Panc1 (cell line): ENCODE measurements at regions not wholly inside any gene's neighbourhood (a gene's known extent, or its start where the extent isn't known, plus 50 kb on each side); places are given as distances from the start of the nearest gene placed in this dataset.

Experiments
- ATAC-seq: fragments of 200-7000 bp; cut with Tn5 transposase; 2 replicates; pipeline ENCODE4 v1.9.1; 2020; ENCODE audit warnings: mild to moderate bottlenecking, moderate library complexity
- BruUV-seq: library from RNA; stranded (reverse); fragments of 400-500 nt; replicated peaks from 2 replicates; lab custom pipeline; 2021; lab: Mats Ljungman, UMichigan
- CTCF ChIA-PET: fragments of 300-600 bp; sonication (Branson Sonifier 250); formaldehyde crosslinking; loops from one replicate; lab custom pipeline; 2022; ENCODE audit warnings: antibody characterized with exemption; lab: Charles Lee
- POLR2A ChIA-PET: fragments of 300-600 bp; sonication (Branson Sonifier 250); formaldehyde crosslinking; loops from one replicate; lab custom pipeline; 2022; ENCODE audit warnings: antibody characterized with exemption; lab: Charles Lee
- DNase-seq: peaks from one replicate; pipeline ENCODE4 v3.0.0-alpha.2; 2010; ENCODE audit warnings: low read depth, low spot score
- H3K27ac ChIP-seq: 2 replicates; pipeline ENCODE4 v1.5.1; 2011; ENCODE audit warnings: mild to moderate bottlenecking, low read length, inconsistent platforms
- H3K27me3 ChIP-seq: fragments of 200-500 bp; sonication (Bioruptor generic); 2 replicates; pipeline ENCODE4 v1.6.0; 2014; ENCODE audit warnings: low read length, inconsistent platforms; ENCODE audit not compliant: control insufficient read depth, insufficient read depth
- H3K36me3 ChIP-seq: fragments of 200-500 bp; sonication (Bioruptor generic); 2 replicates; pipeline ENCODE4 v1.5.1; 2014; ENCODE audit warnings: inconsistent platforms, mild to moderate bottlenecking, low read length, moderate library complexity; ENCODE audit not compliant: control insufficient read depth, insufficient read depth
- H3K4me1 ChIP-seq: 2 replicates; pipeline ENCODE4 v1.5.1; 2011; ENCODE audit warnings: inconsistent platforms, mild to moderate bottlenecking, low read length, moderate library complexity; ENCODE audit not compliant: control insufficient read depth, insufficient read depth
- H3K4me3 ChIP-seq, 2 experiments: 2 replicates each; pipeline ENCODE4 v1.5.1; 2011 to 2012; ENCODE audit warnings: low read depth in 2 of 2, low read length in 2 of 2, mild to moderate bottlenecking in 2 of 2, inconsistent platforms in 1 of 2, moderate library complexity in 1 of 2
- H3K9me3 ChIP-seq: fragments of 200-500 bp; sonication (Bioruptor generic); 2 replicates; pipeline ENCODE4 v1.5.1; 2014; ENCODE audit warnings: low read depth, mild to moderate bottlenecking, inconsistent platforms, low read length, moderate library complexity; ENCODE audit not compliant: control insufficient read depth, insufficient read depth
- CTCF ChIP-seq: fragments of 450-650 bp; IDR thresholded peaks from 2 replicates; pipeline ENCODE4 v1.5.1; 2017; ENCODE audit warnings: mild to moderate bottlenecking
- POLR2AphosphoS5 ChIP-seq: IDR thresholded peaks from 2 replicates; pipeline ENCODE4 v1.6.1; 2012; ENCODE audit warnings: mild to moderate bottlenecking, low read depth, low read length, moderate library complexity
- REST ChIP-seq, 2 experiments: IDR thresholded peaks; 2 replicates each; pipeline ENCODE4 v1.6.1; 2011 to 2012; ENCODE audit warnings: low read depth in 2 of 2, control low read depth in 1 of 2, low read length in 1 of 2, mild to moderate bottlenecking in 1 of 2, moderate library complexity in 1 of 2; ENCODE audit not compliant: insufficient read depth in 1 of 2
- SIN3A ChIP-seq: IDR thresholded peaks from 2 replicates; pipeline ENCODE4 v1.6.1; 2012; ENCODE audit warnings: low read depth, mild to moderate bottlenecking, low read length, moderate library complexity, borderline replicate concordance; ENCODE audit not compliant: insufficient read depth
- TCF7L2 ChIP-seq: IDR thresholded peaks from 2 replicates; pipeline ENCODE4 v1.6.1; 2011; ENCODE audit warnings: mild to moderate bottlenecking, low read depth, low read length, inconsistent platforms
- in situ Hi-C: cut with HindIII; loops from 2 replicates; pipeline ENCODE4 v1.10.0; 2016; ENCODE audit warnings: low sequenced_read_pairs, low pct_unique_long_range_greater_than_20kb
- intact Hi-C: fragments of 100-400 bp; cut with micrococcal nuclease; formaldehyde crosslinking; loops from one replicate; pipeline ENCODE4 v1.10.0; 2022; ENCODE audit not compliant: unreplicated experiment

- ChIA-PET CTCF (no interaction called here), POLR2A (interaction anchor here (0.6 kb wide), 3 partner anchors 9 to 996 kb away, joined by 3 to 4 read pairs (median 3); no protein-coding TSS in a partner anchor)
- Histone ChIP-seq H3K4me3 (no peak overlapping the region), H3K36me3 (no peaks in the 10 kb centered on the region), H3K27me3 (no peaks in the 10 kb centered on the region), H3K27ac (no peak overlapping the region), H3K9me3 (peaks cover 3% of the 10 kb centered on the region; the same call in 1 of the 2 replicates), H3K4me1 (no peaks in the 10 kb centered on the region)
- in situ Hi-C loops, result no loop called here
- DNase-seq (no peak), ATAC-seq (no peak)
- intact Hi-C loops, result no loop called here
- no TSS peak for BruUV-seq
- TF ChIP-seq SIN3A (no peak), REST (IDR thresholded peaks at IDR 0.05; ENCODE audit: insufficient read depth in 1 of 2, low read depth in 2 of 2, low read length in 1 of 2) (no peak), POLR2AphosphoS5 (no peak), TCF7L2 (no peak)
Observed at GRCh38 chr1:187794561-187794960, 965.8 kb downstream of the PLA2G4A start.

GRCh38 chr1:187809549-187809948, 980.8 kb downstream of the PLA2G4A start:
- Histone ChIP-seq H3K4me3 (no peak overlapping the region), H3K4me1 (no peaks in the 10 kb centered on the region), H3K9me3 (no peaks in the 10 kb centered on the region; the same call in 1 of the 2 replicates), H3K36me3 (no peaks in the 10 kb centered on the region), H3K27ac (no peak overlapping the region), H3K27me3 (no peaks in the 10 kb centered on the region)
- ATAC-seq, result no peak
- intact Hi-C loops, result no loop called here
- ChIA-PET POLR2A (no interaction called here), CTCF (no interaction called here)
- BruUV-seq, result no TSS peak
- in situ Hi-C loops, result no loop called here
- no peak for DNase-seq
- TF ChIP-seq REST (IDR thresholded peaks at IDR 0.05; ENCODE audit: insufficient read depth in 1 of 2, low read depth in 2 of 2, low read length in 1 of 2), result no peak
- TF ChIP-seq SIN3A, result no peak
- no peak for TF ChIP-seq POLR2AphosphoS5
- no peak for TF ChIP-seq CTCF
- TF ChIP-seq TCF7L2, result no peak
